ENCODE measurements at regions not wholly inside any gene's neighbourhood (a gene's known extent, or its start where the extent isn't known, plus 50 kb on each side); places are given as distances from the start of the nearest gene placed in this dataset.
"Not testable (repeated sequence)": the region's sequence is repeated elsewhere in the genome, so short reads cannot be mapped to it uniquely, and the experiment has no call there.

DNA sequence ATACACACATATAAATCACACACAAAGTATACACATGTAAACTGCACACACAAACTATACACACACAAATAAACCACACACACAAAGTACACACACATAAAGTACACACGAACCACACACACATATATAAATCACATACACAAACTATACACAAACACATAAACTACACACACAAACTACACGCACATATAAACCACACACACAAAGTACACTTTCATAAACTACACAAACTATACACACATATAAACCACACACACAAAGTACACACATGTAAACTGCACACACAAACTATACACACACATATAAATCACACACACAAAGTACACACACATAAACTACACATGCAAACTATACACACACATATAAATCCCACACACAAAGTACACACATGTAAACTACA, 347.3 kb downstream of the CNTNAP3B start:
- not testable (repeated sequence) for TF ChIP-seq RAD21 (conservative IDR thresholded peaks at IDR 0.05 in 1 of 2, IDR thresholded peaks at IDR 0.05 in 1 of 2); EP300 (IDR thresholded peaks at IDR 0.05); MYC (IDR thresholded peaks at IDR 0.05; ENCODE audit: borderline replicate concordance, low read length); CBX2 (IDR thresholded peaks at IDR 0.05; ENCODE audit: borderline replicate concordance, low read depth); ZFP36 (IDR thresholded peaks at IDR 0.05; ENCODE audit: borderline replicate concordance, partially characterized antibody)
- TF ChIP-seq, protein P1, sequence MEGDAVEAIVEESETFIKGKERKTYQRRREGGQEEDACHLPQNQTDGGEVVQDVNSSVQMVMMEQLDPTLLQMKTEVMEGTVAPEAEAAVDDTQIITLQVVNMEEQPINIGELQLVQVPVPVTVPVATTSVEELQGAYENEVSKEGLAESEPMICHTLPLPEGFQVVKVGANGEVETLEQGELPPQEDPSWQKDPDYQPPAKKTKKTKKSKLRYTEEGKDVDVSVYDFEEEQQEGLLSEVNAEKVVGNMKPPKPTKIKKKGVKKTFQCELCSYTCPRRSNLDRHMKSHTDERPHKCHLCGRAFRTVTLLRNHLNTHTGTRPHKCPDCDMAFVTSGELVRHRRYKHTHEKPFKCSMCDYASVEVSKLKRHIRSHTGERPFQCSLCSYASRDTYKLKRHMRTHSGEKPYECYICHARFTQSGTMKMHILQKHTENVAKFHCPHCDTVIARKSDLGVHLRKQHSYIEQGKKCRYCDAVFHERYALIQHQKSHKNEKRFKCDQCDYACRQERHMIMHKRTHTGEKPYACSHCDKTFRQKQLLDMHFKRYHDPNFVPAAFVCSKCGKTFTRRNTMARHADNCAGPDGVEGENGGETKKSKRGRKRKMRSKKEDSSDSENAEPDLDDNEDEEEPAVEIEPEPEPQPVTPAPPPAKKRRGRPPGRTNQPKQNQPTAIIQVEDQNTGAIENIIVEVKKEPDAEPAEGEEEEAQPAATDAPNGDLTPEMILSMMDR (IDR thresholded peaks at IDR 0.05): not testable (repeated sequence)
- TF ChIP-seq, protein P2, sequence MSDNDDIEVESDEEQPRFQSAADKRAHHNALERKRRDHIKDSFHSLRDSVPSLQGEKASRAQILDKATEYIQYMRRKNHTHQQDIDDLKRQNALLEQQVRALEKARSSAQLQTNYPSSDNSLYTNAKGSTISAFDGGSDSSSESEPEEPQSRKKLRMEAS (IDR thresholded peaks at IDR 0.05): not testable (repeated sequence)
